ENCODE measurements at regions not wholly inside any gene's neighbourhood (a gene's known extent, or its start where the extent isn't known, plus 50 kb on each side); places are given as distances from the start of the nearest gene placed in this dataset.

DNA sequence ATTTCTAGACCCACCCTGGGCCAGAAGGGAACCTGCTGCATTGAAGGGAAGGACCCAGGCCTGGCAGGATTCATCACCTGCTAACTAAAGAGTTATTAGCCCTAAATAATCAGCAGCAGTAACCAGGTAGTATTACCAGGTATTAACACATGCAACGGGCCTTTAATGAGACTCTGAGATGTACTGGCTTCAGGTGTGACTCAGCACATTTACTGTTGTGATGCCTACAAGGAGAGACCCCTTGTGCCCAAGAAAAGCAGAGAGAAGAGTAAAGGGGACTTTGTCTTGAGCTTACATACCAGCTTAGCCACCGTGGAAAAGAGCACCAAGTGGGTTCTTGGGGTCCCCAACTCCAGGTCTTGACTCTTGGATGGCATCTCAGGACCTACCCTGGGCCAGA is 243.1 kb upstream of the SLC39A10 start:
- ChIA-PET POLR2A (ENCODE audit: unreplicated experiment) (no interaction called here), CTCF (no interaction called here)
- no peak for TF ChIP-seq CTCF (conservative IDR thresholded peaks at IDR 0.05)
- no peak for TF ChIP-seq EZH2 (IDR thresholded peaks at IDR 0.05; ENCODE audit: low read depth)
- H3K27ac ChIP-seq = no peak overlapping the region
- no peaks in the 10 kb centered on the region for H3K9me2 ChIP-seq (ENCODE audit: insufficient read depth)
- H3K4me3 ChIP-seq = no peak overlapping the region
- H3K27me3 ChIP-seq (ENCODE audit: insufficient read depth, low read depth) = no peaks in the 10 kb centered on the region
- H3K9me3 ChIP-seq (ENCODE audit: insufficient read depth, low read depth) = no peaks in the 10 kb centered on the region
- H4K20me1 ChIP-seq (ENCODE audit: insufficient read depth) = no peaks in the 10 kb centered on the region
- no peak overlapping the region for H3K4me2 ChIP-seq
- no peaks in the 10 kb centered on the region for H3F3A ChIP-seq (ENCODE audit: insufficient read depth, low read depth)
- no peaks in the 10 kb centered on the region for H3K79me2 ChIP-seq (ENCODE audit: low read depth)
- H3K4me1 ChIP-seq (replicated peaks; ENCODE audit: insufficient read depth) = no peaks in the 10 kb centered on the region
- intact Hi-C loops (cut with micrococcal nuclease; ENCODE audit: unreplicated experiment) = loop anchor here (10.0 kb wide), 1 partner anchor 241 kb away; the partner anchor contains the start of gene SLC39A10
- no peak for DNase-seq
- BruUV-seq (replicated peaks) = no TSS peak
- H3K36me3 ChIP-seq (ENCODE audit: low read depth) = no peaks in the 10 kb centered on the region
- no peak overlapping the region for H2AFZ ChIP-seq

DNA sequence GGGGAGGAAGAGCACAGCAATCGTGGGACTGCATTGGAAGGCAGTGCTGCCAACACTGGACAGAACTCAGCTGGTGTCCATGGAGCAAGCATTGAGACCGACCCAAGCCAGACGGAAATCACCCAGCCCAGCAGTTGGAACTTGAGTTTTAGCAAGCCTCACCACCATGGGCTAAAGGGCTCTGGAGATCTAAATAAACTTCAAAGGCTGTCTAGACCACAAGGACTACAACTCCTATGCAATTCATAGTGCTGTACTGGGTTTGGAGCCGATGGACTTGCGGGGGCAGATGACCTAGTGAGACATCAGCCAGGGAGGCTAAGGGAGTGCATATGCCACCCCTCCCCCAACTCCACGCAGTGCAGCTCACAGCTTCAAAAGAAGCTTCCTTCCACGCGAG is 243.6 kb upstream of the SLC39A10 start:
- Histone ChIP-seq H3K9me3 (ENCODE audit: insufficient read depth, low read depth) (no peaks in the 10 kb centered on the region), H3F3A (ENCODE audit: insufficient read depth, low read depth) (no peaks in the 10 kb centered on the region), H2AFZ (no peak overlapping the region), H3K4me1 (replicated peaks; ENCODE audit: insufficient read depth) (no peaks in the 10 kb centered on the region), H4K20me1 (ENCODE audit: insufficient read depth) (no peaks in the 10 kb centered on the region), H3K4me3 (no peak overlapping the region), H3K9me2 (ENCODE audit: insufficient read depth) (no peaks in the 10 kb centered on the region), H3K4me2 (no peak overlapping the region), H3K27ac (no peak overlapping the region), H3K36me3 (ENCODE audit: low read depth) (no peaks in the 10 kb centered on the region), H3K79me2 (ENCODE audit: low read depth) (no peaks in the 10 kb centered on the region), H3K27me3 (ENCODE audit: insufficient read depth, low read depth) (no peaks in the 10 kb centered on the region)
- no peak for DNase-seq
- ChIA-PET CTCF (no interaction called here), POLR2A (ENCODE audit: unreplicated experiment) (no interaction called here)
- intact Hi-C loops (cut with micrococcal nuclease; ENCODE audit: unreplicated experiment) = loop anchor here (10.0 kb wide), 1 partner anchor 241 kb away; the partner anchor contains the start of gene SLC39A10
- TF ChIP-seq CTCF (conservative IDR thresholded peaks at IDR 0.05) = no peak
- TF ChIP-seq EZH2 (IDR thresholded peaks at IDR 0.05; ENCODE audit: low read depth) = no peak
- BruUV-seq (replicated peaks) = no TSS peak

DNA sequence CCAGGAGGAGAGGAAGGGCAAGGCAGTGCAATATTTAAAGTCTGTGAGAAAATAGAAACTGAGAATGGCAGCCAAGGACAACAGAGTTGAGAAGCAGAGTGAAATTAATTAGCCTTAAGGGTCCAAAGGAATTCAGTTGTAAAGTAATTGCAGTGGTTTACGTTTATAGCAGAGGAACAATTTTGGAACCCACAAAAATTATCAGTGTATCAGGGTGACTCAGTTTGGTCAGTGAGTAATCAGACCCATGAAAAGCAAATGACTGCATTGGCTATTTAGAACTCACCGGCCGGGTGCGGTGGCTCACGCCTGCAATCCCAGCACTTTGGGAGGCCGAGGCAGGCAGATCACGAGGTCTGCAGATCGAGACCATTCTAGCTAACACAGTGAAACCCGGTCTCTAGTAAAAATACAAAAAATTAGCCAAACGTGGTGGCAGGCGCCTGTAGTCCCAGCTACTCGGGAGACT is 245.8 kb upstream of the SLC39A10 start:
- Histone ChIP-seq H3K79me2 (ENCODE audit: low read depth) (no peaks in the 10 kb centered on the region), H3K36me3 (ENCODE audit: low read depth) (no peaks in the 10 kb centered on the region), H3K9me3 (ENCODE audit: insufficient read depth, low read depth) (no peaks in the 10 kb centered on the region), H2AFZ (no peak overlapping the region), H3K9me2 (ENCODE audit: insufficient read depth) (no peaks in the 10 kb centered on the region), H3F3A (ENCODE audit: insufficient read depth, low read depth) (no peaks in the 10 kb centered on the region), H3K4me3 (no peak overlapping the region), H3K27ac (no peak overlapping the region), H3K4me2 (no peak overlapping the region), H3K4me1 (replicated peaks; ENCODE audit: insufficient read depth) (no peaks in the 10 kb centered on the region), H3K27me3 (ENCODE audit: insufficient read depth, low read depth) (no peaks in the 10 kb centered on the region), H4K20me1 (ENCODE audit: insufficient read depth) (no peaks in the 10 kb centered on the region)
- TF ChIP-seq EZH2 (IDR thresholded peaks at IDR 0.05; ENCODE audit: low read depth) (no peak), CTCF (conservative IDR thresholded peaks at IDR 0.05) (no peak)
- intact Hi-C loops (cut with micrococcal nuclease; ENCODE audit: unreplicated experiment) = loop anchor here (10.0 kb wide), 1 partner anchor 244 kb away; the partner anchor contains the start of gene SLC39A10
- no TSS peak for BruUV-seq (replicated peaks)
- peak in 1 of 2 experiments; percentile 1 for DNase-seq
- ChIA-PET POLR2A (ENCODE audit: unreplicated experiment) (no interaction called here), CTCF (no interaction called here)

All from PC-9 (cell line).